HEK293T (cell line): ENCODE measurements at regions not wholly inside any gene's neighbourhood (a gene's known extent, or its start where the extent isn't known, plus 50 kb on each side); places are given as distances from the start of the nearest gene placed in this dataset.

ENCODE experiments used
- BHLHE40 ChIP-seq: fragments of 450-650 bp; IDR thresholded peaks from 2 replicates; pipeline ENCODE4 v1.6.1; 2016; ENCODE audit warnings: mild to moderate bottlenecking, moderate library complexity, borderline replicate concordance
- ELF4 ChIP-seq: fragments of 450-650 bp; IDR thresholded peaks from 2 replicates; pipeline ENCODE4 v1.6.1; 2017; ENCODE audit warnings: antibody characterized with exemption
- FOXA1 ChIP-seq: fragments of 450-650 bp; IDR thresholded peaks from 2 replicates; pipeline ENCODE4 v1.6.1; 2016; ENCODE audit warnings: mild to moderate bottlenecking
- FOXK2 ChIP-seq: fragments of 450-650 bp; IDR thresholded peaks from 2 replicates; pipeline ENCODE4 v1.6.1; 2016; ENCODE audit warnings: mild to moderate bottlenecking
- FOXM1 ChIP-seq: fragments of 450-650 bp; IDR thresholded peaks from 2 replicates; pipeline ENCODE4 v1.6.1; 2017; ENCODE audit warnings: mild to moderate bottlenecking, borderline replicate concordance
- HDGF ChIP-seq: fragments of 450-650 bp; IDR thresholded peaks from 2 replicates; pipeline ENCODE4 v1.6.1; 2017; ENCODE audit warnings: antibody characterized with exemption, borderline replicate concordance
- L3MBTL2 ChIP-seq: fragments of 450-650 bp; conservative IDR thresholded peaks from 2 replicates; pipeline ENCODE4 v1.6.1; 2016; ENCODE audit warnings: mild to moderate bottlenecking
- NFRKB ChIP-seq: fragments of 450-650 bp; IDR thresholded peaks from 2 replicates; pipeline ENCODE4 v1.6.1; 2016; ENCODE audit warnings: mild to moderate bottlenecking, moderate library complexity
- SP1 ChIP-seq: fragments of 450-650 bp; IDR thresholded peaks from 2 replicates; pipeline ENCODE4 v1.6.1; 2017
- SUZ12 ChIP-seq: fragments of 450-650 bp; IDR thresholded peaks from 2 replicates; pipeline ENCODE4 v1.6.1; 2016; ENCODE audit warnings: mild to moderate bottlenecking
- TARDBP ChIP-seq: fragments of 450-650 bp; IDR thresholded peaks from 2 replicates; pipeline ENCODE4 v1.6.1; 2016
- ZNF384 ChIP-seq: fragments of 450-650 bp; IDR thresholded peaks from 2 replicates; pipeline ENCODE4 v1.6.1; 2016
- TF ChIP-seq, protein P1 (sequence below): fragments of 450-650 bp; IDR thresholded peaks from 2 replicates; pipeline ENCODE4 v1.6.1; 2016

DNA sequence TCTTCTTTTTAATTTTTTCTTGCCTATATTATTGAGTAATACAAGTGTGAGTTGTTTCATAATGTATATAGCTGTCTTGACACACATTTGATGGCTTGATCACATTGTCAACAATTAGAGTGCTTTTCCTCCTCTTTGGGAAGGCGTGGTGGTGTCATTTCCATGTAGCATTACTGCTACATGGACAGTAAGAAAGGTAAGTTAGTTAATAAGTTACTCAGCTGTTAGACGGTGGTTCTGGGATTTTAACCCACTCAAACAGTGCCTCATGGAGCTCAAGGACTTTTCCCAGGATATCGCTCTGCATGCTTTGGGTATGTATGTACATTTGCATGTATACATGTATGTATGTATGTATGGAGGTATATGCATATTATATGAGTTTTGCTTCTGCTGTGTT lies 94.6 kb downstream of the HAPSTR1 start:
- TF ChIP-seq BHLHE40 (no peak), FOXM1 (no peak), ZNF384 (no peak), NFRKB (no peak), FOXK2 (no peak), ELF4 (no peak), FOXA1 (no peak), HDGF (no peak), SUZ12 (no peak), SP1 (no peak), L3MBTL2 (no peak), TARDBP (no peak)
- TF ChIP-seq, protein P1, sequence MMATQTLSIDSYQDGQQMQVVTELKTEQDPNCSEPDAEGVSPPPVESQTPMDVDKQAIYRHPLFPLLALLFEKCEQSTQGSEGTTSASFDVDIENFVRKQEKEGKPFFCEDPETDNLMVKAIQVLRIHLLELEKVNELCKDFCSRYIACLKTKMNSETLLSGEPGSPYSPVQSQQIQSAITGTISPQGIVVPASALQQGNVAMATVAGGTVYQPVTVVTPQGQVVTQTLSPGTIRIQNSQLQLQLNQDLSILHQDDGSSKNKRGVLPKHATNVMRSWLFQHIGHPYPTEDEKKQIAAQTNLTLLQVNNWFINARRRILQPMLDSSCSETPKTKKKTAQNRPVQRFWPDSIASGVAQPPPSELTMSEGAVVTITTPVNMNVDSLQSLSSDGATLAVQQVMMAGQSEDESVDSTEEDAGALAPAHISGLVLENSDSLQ = no peak
